ENCODE measurements at regions not wholly inside any gene's neighbourhood (a gene's known extent, or its start where the extent isn't known, plus 50 kb on each side); places are given as distances from the start of the nearest gene placed in this dataset.

GRCh38 chrX:15013461-15013860 is 140.2 kb downstream of the MOSPD2 start:
- TF ChIP-seq CTCF (IDR thresholded peaks at IDR 0.05): no peak
- no peak for TF ChIP-seq POLR2A (IDR thresholded peaks at IDR 0.05)

Data from breast epithelium (tissue), 3 donors.